GM12874 (cell line): ENCODE measurements at regions not wholly inside any gene's neighbourhood (a gene's known extent, or its start where the extent isn't known, plus 50 kb on each side); places are given as distances from the start of the nearest gene placed in this dataset.

Source experiments
- TF ChIP-seq, protein P1 (sequence below): IDR thresholded peaks from 2 replicates; pipeline ENCODE4 v1.5.1; 2011; ENCODE audit warnings: low read depth, mild to moderate bottlenecking, control low read depth, low read length, moderate library complexity; ENCODE audit not compliant: insufficient read depth

DNA sequence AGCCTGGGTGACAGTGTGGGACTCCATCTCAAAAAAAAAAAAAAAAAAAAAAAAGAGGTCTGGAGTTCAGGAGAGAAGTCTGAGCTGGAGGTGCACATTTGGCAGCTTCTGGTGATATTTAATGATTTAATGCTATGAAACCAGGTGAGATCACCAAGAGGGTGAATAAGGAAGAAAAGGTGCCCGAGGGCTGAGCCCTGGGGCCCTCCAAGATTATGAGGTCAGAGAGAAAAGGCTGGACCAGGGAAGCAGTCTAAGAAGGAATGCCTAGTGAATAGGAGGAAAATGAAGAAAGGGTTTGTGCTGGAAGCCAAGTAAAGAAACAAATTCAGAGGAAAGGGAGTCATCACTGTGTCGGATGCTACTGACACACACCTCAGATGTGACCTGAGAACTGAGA lies 88.0 kb upstream of the PELI1 start:
- TF ChIP-seq, protein P1, sequence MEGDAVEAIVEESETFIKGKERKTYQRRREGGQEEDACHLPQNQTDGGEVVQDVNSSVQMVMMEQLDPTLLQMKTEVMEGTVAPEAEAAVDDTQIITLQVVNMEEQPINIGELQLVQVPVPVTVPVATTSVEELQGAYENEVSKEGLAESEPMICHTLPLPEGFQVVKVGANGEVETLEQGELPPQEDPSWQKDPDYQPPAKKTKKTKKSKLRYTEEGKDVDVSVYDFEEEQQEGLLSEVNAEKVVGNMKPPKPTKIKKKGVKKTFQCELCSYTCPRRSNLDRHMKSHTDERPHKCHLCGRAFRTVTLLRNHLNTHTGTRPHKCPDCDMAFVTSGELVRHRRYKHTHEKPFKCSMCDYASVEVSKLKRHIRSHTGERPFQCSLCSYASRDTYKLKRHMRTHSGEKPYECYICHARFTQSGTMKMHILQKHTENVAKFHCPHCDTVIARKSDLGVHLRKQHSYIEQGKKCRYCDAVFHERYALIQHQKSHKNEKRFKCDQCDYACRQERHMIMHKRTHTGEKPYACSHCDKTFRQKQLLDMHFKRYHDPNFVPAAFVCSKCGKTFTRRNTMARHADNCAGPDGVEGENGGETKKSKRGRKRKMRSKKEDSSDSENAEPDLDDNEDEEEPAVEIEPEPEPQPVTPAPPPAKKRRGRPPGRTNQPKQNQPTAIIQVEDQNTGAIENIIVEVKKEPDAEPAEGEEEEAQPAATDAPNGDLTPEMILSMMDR: no peak

- TF ChIP-seq, protein P1: no peak
Measured at GRCh38 chr2:64233376-64233922, 89.2 kb upstream of the PELI1 start.

DNA sequence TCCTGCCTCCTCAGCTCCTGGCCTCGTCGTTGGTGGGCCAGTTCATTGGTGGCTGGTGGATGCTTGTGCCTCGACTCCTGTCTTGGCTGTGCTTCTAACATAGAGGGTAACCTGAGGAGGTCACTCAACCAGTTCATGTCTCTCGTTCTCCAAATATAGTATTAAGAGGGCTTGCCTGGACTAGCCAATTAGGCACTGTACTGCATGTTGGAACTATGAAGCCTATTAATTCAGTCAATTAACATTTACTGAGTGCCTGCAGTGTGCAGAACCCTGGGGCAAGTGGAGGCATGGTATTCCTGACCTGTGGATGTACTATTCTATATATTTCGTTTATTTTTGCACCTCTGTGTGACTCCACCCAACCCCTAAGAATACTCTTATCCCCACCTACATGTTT lies 89.9 kb upstream of the PELI1 start:
- TF ChIP-seq, protein P1: no peak

GRCh38 chr2:64234785-64235184 lies 90.6 kb upstream of the PELI1 start:
- TF ChIP-seq, protein P1: no peak

GRCh38 chr2:64237266-64237665 lies 93.0 kb upstream of the PELI1 start:
- TF ChIP-seq, protein P1: no peak

DNA sequence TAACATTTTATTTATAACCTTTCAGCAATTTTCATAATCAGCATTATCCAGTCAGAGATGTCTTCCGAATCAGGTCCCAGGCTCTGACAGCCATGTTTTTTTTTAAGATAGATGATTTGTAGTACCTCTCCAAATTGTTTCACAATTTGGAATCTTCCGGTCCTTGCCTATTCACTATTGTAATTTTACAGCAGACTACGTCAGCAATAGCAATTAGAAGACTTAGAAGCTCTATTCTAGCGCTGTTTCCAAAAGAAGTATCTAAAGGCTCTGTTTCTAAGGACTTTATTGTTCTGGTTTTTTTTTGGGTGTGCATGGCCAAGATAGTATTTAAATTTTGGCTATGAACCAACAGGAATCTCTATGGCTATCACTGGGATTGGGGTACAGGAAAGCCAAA lies 94.6 kb upstream of the PELI1 start:
- TF ChIP-seq, protein P1: no peak

GRCh38 chr2:64243081-64244036 lies 99.1 kb upstream of the PELI1 start:
- TF ChIP-seq, protein P1: no peak
